NB4 (cell line): ENCODE measurements at regions not wholly inside any gene's neighbourhood (a gene's known extent, or its start where the extent isn't known, plus 50 kb on each side); places are given as distances from the start of the nearest gene placed in this dataset.

ENCODE experiments used
- MYC ChIP-seq: IDR thresholded peaks from 2 replicates; pipeline ENCODE4 v1.6.1; 2011; ENCODE audit warnings: low read depth, low read length
- POLR2A ChIP-seq: IDR thresholded peaks from 2 replicates; pipeline ENCODE4 v1.6.1; 2011; ENCODE audit warnings: mild to moderate bottlenecking; ENCODE audit not compliant: insufficient read length; ENCODE audit errors: extremely low read depth
- TF ChIP-seq, protein P1 (sequence below): IDR thresholded peaks from one replicate; pipeline ENCODE4 v1.5.1; 2012; ENCODE audit warnings: low read depth, low read length
- TF ChIP-seq, protein P2 (sequence below): IDR thresholded peaks from 2 replicates; pipeline ENCODE4 v1.6.1; 2011; ENCODE audit warnings: low read depth, low read length

- TF ChIP-seq, protein P1, sequence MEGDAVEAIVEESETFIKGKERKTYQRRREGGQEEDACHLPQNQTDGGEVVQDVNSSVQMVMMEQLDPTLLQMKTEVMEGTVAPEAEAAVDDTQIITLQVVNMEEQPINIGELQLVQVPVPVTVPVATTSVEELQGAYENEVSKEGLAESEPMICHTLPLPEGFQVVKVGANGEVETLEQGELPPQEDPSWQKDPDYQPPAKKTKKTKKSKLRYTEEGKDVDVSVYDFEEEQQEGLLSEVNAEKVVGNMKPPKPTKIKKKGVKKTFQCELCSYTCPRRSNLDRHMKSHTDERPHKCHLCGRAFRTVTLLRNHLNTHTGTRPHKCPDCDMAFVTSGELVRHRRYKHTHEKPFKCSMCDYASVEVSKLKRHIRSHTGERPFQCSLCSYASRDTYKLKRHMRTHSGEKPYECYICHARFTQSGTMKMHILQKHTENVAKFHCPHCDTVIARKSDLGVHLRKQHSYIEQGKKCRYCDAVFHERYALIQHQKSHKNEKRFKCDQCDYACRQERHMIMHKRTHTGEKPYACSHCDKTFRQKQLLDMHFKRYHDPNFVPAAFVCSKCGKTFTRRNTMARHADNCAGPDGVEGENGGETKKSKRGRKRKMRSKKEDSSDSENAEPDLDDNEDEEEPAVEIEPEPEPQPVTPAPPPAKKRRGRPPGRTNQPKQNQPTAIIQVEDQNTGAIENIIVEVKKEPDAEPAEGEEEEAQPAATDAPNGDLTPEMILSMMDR: no peak
- TF ChIP-seq MYC (no peak), POLR2A (no peak)
- TF ChIP-seq, protein P2, sequence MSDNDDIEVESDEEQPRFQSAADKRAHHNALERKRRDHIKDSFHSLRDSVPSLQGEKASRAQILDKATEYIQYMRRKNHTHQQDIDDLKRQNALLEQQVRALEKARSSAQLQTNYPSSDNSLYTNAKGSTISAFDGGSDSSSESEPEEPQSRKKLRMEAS: no peak
Observed at GRCh38 chr1:115217150-115218033, 120.7 kb downstream of the NGF start.
